ENCODE measurements at regions not wholly inside any gene's neighbourhood (a gene's known extent, or its start where the extent isn't known, plus 50 kb on each side); places are given as distances from the start of the nearest gene placed in this dataset.
"Not testable (repeated sequence)": the region's sequence is repeated elsewhere in the genome, so short reads cannot be mapped to it uniquely, and the experiment has no call there.

DNA sequence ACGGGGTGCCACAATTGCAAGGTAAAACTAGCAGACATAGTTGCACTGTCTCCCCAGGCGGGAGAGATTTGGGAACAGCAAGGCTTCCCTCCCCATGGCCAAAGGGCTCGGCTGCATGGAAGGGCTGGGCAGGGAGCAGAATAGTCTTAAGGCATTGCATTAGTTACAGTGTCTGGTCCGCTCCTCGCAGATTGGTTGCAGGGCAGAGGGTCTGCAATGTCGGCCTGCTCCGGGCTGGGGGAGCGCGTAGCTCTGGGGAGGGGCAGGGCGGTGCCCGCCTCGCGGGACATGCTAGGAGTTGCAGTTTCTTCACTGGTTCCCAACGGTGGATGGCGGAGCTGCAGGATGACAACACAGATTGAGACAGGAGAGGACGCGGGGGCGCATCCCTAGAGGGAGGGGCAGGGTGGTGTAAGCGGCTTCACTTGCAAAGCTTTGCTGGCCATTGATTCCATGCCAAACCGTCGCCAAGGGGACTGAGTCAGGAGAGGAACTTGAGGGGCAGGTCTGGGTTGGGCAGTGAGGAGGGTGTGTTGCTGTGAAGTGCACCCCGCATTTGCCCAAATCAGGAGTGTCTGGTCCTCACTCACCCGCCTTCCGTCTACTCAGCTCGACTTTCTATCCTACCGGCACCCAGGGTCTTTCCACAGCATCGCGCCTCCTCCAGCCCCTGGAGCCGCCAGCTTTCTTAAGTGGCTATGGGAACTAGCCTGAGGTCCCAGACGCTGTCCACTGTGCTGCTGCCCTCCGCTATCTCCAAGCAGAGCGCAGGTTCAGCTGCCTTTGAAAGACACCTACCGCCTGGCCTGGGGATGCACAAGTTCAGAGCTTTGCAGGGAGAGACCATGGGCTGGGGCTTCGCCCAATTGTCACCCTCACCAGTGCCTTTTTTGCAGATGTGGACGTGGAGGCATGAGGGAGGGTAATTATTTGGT, 1748.9 kb downstream of the TP53TG3F start:
- Histone ChIP-seq H3K9me3 (no peaks in the 10 kb centered on the region), H3K4me3 (no peak overlapping the region), H3K27ac (no peak overlapping the region), H3K36me3 (no peaks in the 10 kb centered on the region), H3K4me1 (replicated peaks) (no peaks in the 10 kb centered on the region), H3K27me3 (replicated peaks; ENCODE audit: insufficient read depth) (no peaks in the 10 kb centered on the region)
- TF ChIP-seq POLR2A (IDR thresholded peaks at IDR 0.05) (no peak), POLR2AphosphoS5 (IDR thresholded peaks at IDR 0.05) (no peak)
- TF ChIP-seq, protein P1, sequence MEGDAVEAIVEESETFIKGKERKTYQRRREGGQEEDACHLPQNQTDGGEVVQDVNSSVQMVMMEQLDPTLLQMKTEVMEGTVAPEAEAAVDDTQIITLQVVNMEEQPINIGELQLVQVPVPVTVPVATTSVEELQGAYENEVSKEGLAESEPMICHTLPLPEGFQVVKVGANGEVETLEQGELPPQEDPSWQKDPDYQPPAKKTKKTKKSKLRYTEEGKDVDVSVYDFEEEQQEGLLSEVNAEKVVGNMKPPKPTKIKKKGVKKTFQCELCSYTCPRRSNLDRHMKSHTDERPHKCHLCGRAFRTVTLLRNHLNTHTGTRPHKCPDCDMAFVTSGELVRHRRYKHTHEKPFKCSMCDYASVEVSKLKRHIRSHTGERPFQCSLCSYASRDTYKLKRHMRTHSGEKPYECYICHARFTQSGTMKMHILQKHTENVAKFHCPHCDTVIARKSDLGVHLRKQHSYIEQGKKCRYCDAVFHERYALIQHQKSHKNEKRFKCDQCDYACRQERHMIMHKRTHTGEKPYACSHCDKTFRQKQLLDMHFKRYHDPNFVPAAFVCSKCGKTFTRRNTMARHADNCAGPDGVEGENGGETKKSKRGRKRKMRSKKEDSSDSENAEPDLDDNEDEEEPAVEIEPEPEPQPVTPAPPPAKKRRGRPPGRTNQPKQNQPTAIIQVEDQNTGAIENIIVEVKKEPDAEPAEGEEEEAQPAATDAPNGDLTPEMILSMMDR (IDR thresholded peaks at IDR 0.05), result no peak
- WGBS, result 61% methylated on average over 35 of the region's 35 CpGs
- no peak for DNase-seq (ENCODE audit: low spot score)
- intact Hi-C loops (cut with DNase I), result no loop called here

DNA sequence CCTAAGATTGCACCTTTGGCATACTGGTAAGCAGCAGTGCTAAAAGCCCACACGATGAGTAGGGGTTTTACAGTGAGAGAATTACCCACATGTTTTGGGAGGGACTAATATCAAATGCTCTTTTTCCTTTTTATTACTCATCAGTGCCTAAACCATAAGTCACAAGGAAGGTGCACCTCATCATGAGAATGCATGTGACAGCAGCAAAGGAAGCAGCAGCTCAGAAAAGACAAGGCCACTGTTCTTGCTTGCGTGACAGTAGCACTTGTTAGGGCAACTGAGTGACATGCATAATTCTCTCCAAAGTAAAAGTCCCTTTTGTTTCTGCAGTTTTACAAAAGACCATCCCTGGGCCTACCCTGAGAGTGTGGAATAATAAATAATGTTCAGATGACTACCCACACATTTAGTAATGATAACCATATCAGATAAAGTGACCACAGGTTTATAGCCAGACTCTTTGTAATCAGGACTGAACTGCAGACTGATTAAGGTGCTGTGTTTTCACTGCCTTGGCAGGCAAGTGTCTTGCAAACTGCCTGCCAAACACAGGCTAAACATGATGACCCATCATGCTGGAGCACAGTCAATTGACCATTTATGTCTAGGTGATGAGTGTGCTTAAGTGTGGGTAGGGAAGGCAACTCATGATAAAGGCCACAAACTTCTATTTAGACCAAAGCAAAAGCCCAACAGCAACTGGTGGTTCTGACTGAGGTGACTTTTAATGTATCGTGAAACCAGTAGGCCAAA, 1751.4 kb downstream of the TP53TG3F start:
- Histone ChIP-seq H3K36me3 (no peaks in the 10 kb centered on the region), H3K4me3 (no peak overlapping the region), H3K4me1 (replicated peaks) (no peaks in the 10 kb centered on the region), H3K9me3 (no peaks in the 10 kb centered on the region), H3K27ac (no peak overlapping the region), H3K27me3 (replicated peaks; ENCODE audit: insufficient read depth) (no peaks in the 10 kb centered on the region)
- no peak for TF ChIP-seq POLR2A (IDR thresholded peaks at IDR 0.05)
- TF ChIP-seq POLR2AphosphoS5 (IDR thresholded peaks at IDR 0.05), result no peak
- TF ChIP-seq, protein P1 (IDR thresholded peaks at IDR 0.05), result no peak
- WGBS, result 63% methylated on average over 3 of the region's 3 CpGs
- intact Hi-C loops (cut with DNase I), result no loop called here
- DNase-seq (ENCODE audit: low spot score), result no peak

DNA sequence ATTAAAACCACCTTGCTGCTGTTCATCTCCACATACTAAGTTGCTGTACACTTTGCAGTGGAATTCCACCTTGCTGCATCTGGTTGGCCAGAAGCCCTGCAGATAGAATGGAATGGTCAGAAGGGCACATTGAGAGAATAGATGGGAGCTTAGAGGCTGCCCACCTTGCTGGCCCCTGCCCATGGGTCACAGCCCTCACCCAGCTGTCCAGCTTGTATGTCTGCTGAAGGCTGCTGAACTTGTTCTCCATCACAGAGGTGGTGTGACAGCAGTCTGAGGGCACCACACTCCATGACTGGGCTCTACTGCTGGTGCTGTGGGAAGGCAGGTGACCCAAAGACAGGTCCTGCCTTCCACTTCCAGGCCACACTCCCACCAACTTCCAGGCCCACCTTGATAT, 1755.4 kb downstream of the TP53TG3F start:
- TF ChIP-seq, protein P1 (IDR thresholded peaks at IDR 0.05), result no peak
- no peak for TF ChIP-seq POLR2AphosphoS5 (IDR thresholded peaks at IDR 0.05)
- no peak for TF ChIP-seq POLR2A (IDR thresholded peaks at IDR 0.05)

DNA sequence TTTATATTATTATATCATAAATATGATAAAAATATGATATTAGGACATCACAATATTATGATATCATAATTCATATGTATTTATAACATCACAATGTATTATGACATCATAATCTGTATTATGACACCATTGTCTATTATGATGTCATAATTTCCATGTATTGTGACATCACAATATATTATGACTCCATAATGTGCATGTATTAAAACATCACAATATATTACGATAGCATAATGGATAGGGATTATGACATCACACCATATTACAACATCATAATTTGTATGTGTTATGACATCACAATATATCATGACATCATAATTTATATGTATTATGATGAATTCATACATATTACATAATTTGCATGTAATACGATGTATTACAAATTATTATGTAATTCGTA, 1755.9 kb downstream of the TP53TG3F start:
- Histone ChIP-seq H3K4me3 (no peak overlapping the region), H3K4me1 (replicated peaks) (no peaks in the 10 kb centered on the region), H3K36me3 (no peaks in the 10 kb centered on the region), H3K9me3 (no peaks in the 10 kb centered on the region), H3K27ac (no peak overlapping the region), H3K27me3 (replicated peaks; ENCODE audit: insufficient read depth) (no peaks in the 10 kb centered on the region)
- intact Hi-C loops (cut with DNase I), result no loop called here
- WGBS, result 79% methylated on average over 3 of the region's 3 CpGs
- no peak for DNase-seq (ENCODE audit: low spot score)
- no peak for TF ChIP-seq POLR2AphosphoS5 (IDR thresholded peaks at IDR 0.05)
- TF ChIP-seq, protein P1 (IDR thresholded peaks at IDR 0.05), result no peak
- no peak for TF ChIP-seq POLR2A (IDR thresholded peaks at IDR 0.05)

More for the DNA sequence above, 1755.4 kb downstream of the TP53TG3F start:
- Histone ChIP-seq H3K27me3 (replicated peaks; ENCODE audit: insufficient read depth) (no peaks in the 10 kb centered on the region), H3K4me3 (no peak overlapping the region), H3K9me3 (no peaks in the 10 kb centered on the region), H3K27ac (no peak overlapping the region), H3K36me3 (no peaks in the 10 kb centered on the region), H3K4me1 (replicated peaks) (no peaks in the 10 kb centered on the region)
- intact Hi-C loops (cut with DNase I), result no loop called here
- no peak for DNase-seq (ENCODE audit: low spot score)

DNA sequence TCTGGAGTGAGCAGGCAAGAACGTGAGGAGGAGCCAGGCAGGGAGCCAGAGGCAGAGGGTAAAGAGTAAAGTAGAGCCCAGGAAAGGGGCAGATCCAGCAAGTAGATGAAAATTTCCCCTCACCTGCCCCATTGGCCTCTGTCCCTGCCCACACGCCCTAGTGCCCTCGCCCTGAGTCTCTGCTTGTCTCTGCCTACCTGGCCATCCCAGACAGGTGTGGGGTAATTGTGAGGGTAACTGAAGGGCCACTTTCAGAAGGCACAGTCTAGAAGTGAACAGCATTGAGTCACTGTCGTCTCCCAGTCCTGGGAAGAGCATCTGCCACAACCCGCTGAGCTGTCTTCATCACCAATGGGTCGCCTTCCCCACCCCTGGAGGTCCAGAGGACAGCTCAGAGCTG, 1756.8 kb downstream of the TP53TG3F start:
- H3K36me3 ChIP-seq; intact Hi-C loops (cut with DNase I); H3K4me3 ChIP-seq; H3K27ac ChIP-seq; H3K9me3 ChIP-seq; H3K27me3 ChIP-seq (replicated peaks; ENCODE audit: insufficient read depth); DNase-seq (ENCODE audit: low spot score); H3K4me1 ChIP-seq (replicated peaks): not testable (repeated sequence)
- WGBS, result 56% methylated on average over 6 of the region's 6 CpGs

All from prostate gland (tissue), 2 donors.